GM12873 (cell line): ENCODE measurements at regions not wholly inside any gene's neighbourhood (a gene's known extent, or its start where the extent isn't known, plus 50 kb on each side); places are given as distances from the start of the nearest gene placed in this dataset.

Experiments used
- CTCF ChIP-seq: IDR thresholded peaks from 2 replicates; pipeline ENCODE4 v1.5.1; 2012; ENCODE audit warnings: low read depth, mild to moderate bottlenecking, moderate library complexity, low read length, control low read depth; ENCODE audit not compliant: insufficient read depth; ENCODE audit errors: missing control alignments

- TF ChIP-seq CTCF = no peak
Observed at GRCh38 chr11:105458071-105458470, 151.8 kb upstream of the GRIA4 start.

DNA sequence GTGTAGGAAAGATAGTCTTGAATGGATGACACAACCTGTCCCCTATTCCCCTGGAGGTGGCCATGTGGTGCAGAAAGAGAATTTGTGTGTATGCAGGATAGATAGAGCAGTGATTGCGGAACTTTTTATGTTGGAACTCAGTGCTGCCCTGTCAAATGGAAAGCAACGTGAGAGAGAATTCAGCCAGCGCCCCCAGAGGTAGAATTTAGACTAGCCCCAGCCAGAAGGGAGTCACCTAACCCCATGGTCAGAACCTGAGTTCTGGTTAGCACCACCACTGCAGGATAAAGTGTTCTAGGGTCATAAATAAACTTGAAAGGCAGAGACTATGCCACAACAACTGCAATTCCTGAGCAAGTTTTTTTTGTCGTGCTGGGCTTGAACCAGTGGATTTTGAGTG, 152.9 kb upstream of the GRIA4 start:
- peak; percentile 56 for TF ChIP-seq CTCF

GRCh38 chr11:105449100-105449734, 160.7 kb upstream of the GRIA4 start:
- TF ChIP-seq CTCF = no peak

- TF ChIP-seq CTCF = no peak
Observed at GRCh38 chr11:105448703-105449079, 161.2 kb upstream of the GRIA4 start.

DNA sequence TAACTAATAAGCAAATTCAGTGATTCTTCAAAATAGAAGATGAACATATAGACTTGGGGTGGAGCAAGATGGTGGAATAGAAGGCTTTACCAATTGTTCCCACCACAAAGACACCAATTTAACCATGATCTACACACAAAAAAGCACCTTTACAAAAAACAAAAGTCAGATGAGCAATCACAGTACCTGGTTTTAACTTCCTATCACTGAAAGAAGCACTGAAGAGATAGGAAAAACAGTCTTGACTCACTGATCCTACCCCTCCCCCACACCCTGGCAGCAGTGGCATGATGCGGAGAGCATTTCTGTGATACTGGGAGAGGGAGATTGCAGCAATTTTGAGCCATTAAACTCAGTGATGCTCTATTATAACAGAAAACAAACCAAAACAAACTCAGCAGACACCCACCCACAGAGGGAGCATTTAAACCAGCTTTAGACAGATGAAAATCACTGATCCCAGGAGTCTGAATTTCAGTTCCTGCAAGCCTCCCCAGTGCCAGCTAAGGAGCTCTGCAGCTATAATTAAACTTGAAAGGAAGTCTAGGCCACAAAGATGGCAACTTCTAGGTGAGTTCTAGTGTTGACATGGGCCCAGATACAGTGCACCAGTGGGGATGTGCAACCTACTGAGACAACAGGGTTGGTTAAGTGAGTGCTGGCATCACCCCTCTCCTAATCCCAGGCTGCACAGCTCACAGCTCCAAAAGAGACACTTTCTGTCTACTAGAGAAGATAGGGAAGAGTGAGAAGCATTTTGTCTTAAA, 161.8 kb upstream of the GRIA4 start:
- TF ChIP-seq CTCF = no peak

- no peak for TF ChIP-seq CTCF
Observed at GRCh38 chr11:105443623-105444022, 166.2 kb upstream of the GRIA4 start.

GRCh38 chr11:105432241-105432995, 177.5 kb upstream of the GRIA4 start:
- TF ChIP-seq CTCF = no peak
